NCI-H146 (cell line): ENCODE measurements at regions not wholly inside any gene's neighbourhood (a gene's known extent, or its start where the extent isn't known, plus 50 kb on each side); places are given as distances from the start of the nearest gene placed in this dataset.
"Not testable (repeated sequence)": the region's sequence is repeated elsewhere in the genome, so short reads cannot be mapped to it uniquely, and the experiment has no call there.

ENCODE experiments used
- DNase-seq: peaks from one replicate; lab custom pipeline; 2025; lab: John Stamatoyannopoulos, UW

DNA sequence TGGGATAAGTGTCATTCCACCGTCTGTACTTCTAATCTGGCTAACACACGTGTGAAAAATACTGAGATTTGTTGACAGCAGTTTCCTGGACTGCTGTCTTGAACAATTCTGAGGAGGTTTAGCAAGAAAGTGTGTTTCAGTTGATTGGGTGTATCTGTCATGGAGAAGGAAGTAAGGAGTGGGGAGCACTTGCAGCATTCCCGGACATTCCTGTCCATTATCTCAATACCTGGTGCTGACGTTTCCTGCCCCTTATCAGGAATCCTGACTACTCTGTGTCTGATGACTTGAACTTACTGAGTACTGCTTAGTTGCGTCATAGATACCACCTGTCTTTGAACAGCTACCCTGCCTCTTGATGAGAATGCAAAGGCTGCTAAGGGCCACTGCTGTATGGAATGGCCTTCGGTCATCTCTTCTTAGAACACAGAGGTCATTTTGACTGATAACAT lies 72.0 kb upstream of the VKORC1L1 start:
- DNase-seq, result no peak

DNA sequence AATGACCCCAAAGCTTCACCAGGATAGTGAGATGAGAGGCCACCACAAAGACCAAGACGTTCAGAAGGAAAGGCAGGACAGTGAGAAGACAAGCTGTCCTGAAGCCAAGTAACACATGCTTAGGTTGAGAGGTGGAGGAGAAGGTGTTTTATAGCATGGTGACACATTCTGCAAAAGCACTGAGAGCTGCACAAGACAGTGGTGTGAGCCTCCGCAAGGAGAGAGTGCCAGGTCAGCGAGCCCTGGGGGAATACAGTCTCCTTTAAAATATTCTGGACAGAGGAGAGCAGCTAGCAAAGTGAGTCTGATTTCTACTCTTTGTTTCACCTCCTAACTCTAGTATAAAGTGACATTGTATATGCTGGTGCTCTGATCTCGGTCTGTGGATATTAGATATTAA lies 68.0 kb upstream of the VKORC1L1 start:
- no peak for DNase-seq

DNA sequence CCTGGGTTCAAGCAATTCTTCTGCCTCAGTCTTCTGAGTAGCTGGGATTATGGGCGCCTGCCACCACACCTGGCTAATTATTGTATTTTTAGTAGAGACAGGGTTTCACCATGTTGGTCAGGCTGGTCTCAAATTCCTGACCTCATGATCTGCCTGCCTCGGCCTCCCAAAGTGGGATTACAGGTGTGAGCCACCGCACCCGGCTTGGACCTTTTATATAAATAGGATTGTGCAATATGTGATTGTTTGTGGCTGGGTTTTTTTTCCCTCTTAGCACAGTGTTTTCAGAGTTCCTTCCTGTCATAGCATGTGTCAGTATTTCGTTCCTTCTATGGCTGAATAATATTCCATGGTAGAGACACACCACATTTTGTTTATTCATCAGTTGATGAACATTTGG lies 65.8 kb upstream of the VKORC1L1 start:
- DNase-seq, result not testable (repeated sequence)

DNA sequence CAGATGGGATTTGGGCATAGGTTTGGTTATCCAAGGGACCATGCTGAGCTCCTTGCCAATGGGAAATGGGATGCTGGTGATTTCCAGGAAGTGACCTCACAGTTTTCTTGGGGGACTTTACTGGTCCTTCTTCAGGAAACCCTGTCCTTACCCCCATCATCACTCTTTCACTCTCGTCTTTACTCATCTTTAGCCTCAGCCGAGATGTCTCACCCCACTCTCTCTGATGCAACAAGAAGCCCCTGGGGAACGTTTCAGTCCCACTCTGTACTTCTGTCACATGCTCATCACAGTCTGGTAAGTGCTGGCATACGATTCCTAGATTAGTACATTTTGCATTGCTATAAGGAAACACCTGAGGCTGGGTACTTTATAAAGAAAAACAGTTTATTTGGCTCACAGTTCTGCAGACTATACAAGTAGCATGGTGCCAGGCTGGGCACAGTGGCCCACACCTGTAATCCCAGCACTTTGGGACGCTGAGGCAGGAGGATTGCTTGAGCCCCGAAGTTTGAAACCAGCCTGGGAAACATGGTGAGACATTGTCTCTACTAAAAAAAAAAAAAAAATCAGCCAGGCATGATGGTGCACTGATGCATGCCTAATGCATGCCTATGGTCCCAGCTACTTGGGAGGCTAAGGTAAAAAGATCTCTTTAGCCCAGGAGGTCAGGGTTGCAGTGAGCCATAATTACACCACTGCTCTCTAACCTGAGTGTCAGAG lies 63.5 kb upstream of the VKORC1L1 start:
- DNase-seq, result no peak

DNA sequence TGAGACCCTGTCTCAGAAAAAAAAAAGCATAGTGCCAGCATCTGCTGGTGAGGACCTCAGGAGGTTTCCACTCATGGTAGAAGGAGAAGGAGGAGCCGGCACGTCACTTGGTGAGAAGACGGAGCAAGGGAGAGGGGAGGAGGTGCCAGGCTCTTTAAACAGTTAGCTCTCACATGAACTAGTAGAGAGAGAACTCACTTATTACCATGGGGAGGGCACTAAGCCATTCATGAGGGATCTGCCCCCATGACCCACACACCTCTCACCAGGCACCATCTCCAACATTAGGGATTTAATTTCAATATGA lies 62.9 kb upstream of the VKORC1L1 start:
- DNase-seq, result no peak

DNA sequence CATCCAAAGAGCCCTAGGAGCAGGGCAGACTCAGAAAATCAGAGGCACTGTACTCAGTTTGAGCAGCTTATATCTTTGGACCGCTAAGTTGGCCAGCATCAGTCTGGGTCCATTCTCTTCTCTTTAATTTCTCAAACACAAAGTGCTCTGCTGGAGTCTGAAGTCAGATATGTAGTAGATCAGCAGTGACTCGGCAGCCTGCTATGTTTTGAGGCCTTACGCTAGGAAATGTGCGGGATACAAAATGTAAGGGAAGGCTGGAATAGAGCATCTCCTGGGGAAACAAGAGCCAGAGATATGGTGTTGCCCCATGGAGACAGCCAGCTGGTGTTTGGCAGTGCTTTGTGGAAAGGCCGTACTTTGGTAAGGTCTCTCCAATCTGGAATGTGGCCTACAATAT lies 60.6 kb upstream of the VKORC1L1 start:
- DNase-seq, result no peak

DNA sequence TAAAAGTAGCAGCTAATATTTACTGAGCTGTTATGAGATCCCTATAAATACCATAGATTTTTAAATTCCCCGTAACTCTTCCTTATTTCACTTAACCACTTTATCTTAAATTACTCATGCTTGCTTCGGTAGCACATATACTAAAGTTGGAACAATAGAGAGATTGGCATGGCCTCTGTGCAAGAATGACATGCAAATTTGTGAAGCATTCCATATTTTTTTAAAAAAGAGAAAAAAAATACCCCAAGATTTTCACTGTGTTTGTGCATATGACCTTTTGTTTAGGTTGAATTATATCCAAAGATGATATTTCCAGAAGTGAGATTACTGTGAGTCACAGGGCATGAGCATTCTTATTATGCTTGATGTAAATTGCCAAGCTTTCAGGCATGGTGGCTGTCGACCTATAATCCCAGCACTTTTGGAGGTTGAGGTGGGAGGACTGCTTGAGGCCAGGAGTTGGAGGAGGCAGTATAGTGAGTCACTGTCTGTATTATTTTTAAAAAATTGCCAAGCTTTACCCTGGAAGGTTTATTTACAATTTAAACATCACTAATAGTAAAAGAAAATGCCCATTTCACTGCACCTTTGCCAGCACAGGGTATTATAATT lies 58.2 kb upstream of the VKORC1L1 start:
- DNase-seq, result not testable (repeated sequence)

DNA sequence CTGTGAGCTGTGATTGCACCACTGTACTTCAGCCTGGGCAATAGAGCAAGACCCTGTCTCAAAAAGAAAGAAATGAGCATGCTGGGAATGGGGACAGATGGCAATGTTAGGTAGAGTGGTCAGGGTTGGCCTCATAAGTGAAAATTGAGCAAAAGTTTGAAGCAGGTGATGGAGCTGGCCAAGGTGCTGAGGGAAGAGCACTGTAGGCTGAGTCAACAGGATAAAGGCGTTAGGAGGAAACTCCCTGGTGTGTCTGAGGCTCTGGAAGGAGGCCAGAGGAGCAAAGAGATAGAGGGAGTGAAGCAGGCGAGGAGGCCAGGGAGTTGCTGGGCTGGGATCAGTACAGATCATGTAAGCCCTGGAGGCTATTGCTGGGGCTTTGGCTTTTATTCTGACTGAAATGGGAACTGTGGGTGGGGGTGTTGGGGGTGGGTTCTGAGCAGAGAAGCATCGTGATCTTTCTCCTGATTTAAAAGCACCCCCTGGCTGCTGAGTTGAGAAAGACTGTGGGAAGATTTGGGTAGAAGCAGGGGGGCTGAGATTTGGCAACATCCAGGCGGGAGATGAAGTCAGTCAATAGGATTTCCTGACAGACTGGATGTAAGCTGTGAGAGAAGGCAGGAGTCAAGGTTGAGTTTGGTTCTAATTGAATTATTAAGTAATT lies 52.5 kb upstream of the VKORC1L1 start:
- no peak for DNase-seq
